DND-41 (cell line): ENCODE measurements at regions not wholly inside any gene's neighbourhood (a gene's known extent, or its start where the extent isn't known, plus 50 kb on each side); places are given as distances from the start of the nearest gene placed in this dataset.

Experiments
- ATAC-seq: fragments of 200-7000 bp; cut with Tn5 transposase; 3 replicates; pipeline ENCODE4 v1.9.1; 2021; ENCODE audit warnings: low read depth; ENCODE audit not compliant: insufficient read depth
- DNase-seq: peaks from one replicate; pipeline ENCODE4 v3.0.0-alpha.2; 2020
- H2AFZ ChIP-seq: 2 replicates; pipeline ENCODE4 v1.6.0; 2012; ENCODE audit warnings: low read depth, low read length
- H3K27ac ChIP-seq: 2 replicates; pipeline ENCODE4 v1.5.1; 2012; ENCODE audit warnings: low read length, inconsistent platforms
- H3K27me3 ChIP-seq: fragments of 200-600 bp; sonication (generic); 2 replicates; pipeline ENCODE4 v1.6.0; 2012; ENCODE audit warnings: low read length, mild to moderate bottlenecking, inconsistent platforms; ENCODE audit not compliant: insufficient read depth, poor library complexity
- H3K36me3 ChIP-seq: 2 replicates; pipeline ENCODE4 v1.5.1; 2012; ENCODE audit warnings: low read length, inconsistent platforms; ENCODE audit not compliant: insufficient read depth
- H3K4me1 ChIP-seq: 2 replicates; pipeline ENCODE4 v1.5.1; 2012; ENCODE audit warnings: mild to moderate bottlenecking, low read length; ENCODE audit not compliant: insufficient read depth
- H3K4me2 ChIP-seq: 2 replicates; pipeline ENCODE4 v1.6.0; 2012; ENCODE audit warnings: mild to moderate bottlenecking, moderate library complexity, low read length, inconsistent platforms; ENCODE audit not compliant: insufficient read depth
- H3K4me3 ChIP-seq, 2 experiments: fragments of 200-600 bp in 1 of 2; shearing (Covaris generic) in 1 of 2; 2 replicates each; pipeline ENCODE4 v1.5.1; 2012 to 2016; ENCODE audit warnings: inconsistent platforms in 2 of 2, low read length in 2 of 2, mild to moderate bottlenecking in 2 of 2, low read depth in 1 of 2, moderate library complexity in 1 of 2
- H3K79me2 ChIP-seq: 2 replicates; pipeline ENCODE4 v1.6.0; 2012; ENCODE audit warnings: low read length, inconsistent platforms; ENCODE audit not compliant: insufficient read depth
- H3K9ac ChIP-seq: 2 replicates; pipeline ENCODE4 v1.6.0; 2012; ENCODE audit warnings: low read depth, mild to moderate bottlenecking, inconsistent platforms, low read length, moderate library complexity
- H3K9me3 ChIP-seq: 2 replicates; pipeline ENCODE4 v1.5.1; 2012; ENCODE audit warnings: low read length, moderate library complexity, mild to moderate bottlenecking, inconsistent platforms; ENCODE audit not compliant: insufficient read depth, severe bottlenecking
- H4K20me1 ChIP-seq: 2 replicates; pipeline ENCODE4 v1.6.0; 2012; ENCODE audit warnings: low read length; ENCODE audit not compliant: insufficient read depth
- EZH2 ChIP-seq: IDR thresholded peaks from 3 replicates; pipeline ENCODE4 v1.6.1; 2012; ENCODE audit warnings: borderline replicate concordance, low read depth, mild to moderate bottlenecking, moderate library complexity, low read length, inconsistent platforms; ENCODE audit not compliant: severe bottlenecking
- TF ChIP-seq, protein P1 (sequence below): IDR thresholded peaks from 2 replicates; pipeline ENCODE4 v1.5.1; 2012; ENCODE audit warnings: borderline replicate concordance, low read length, moderate library complexity, mild to moderate bottlenecking; ENCODE audit not compliant: poor library complexity, severe bottlenecking; ENCODE audit errors: extremely low read depth

DNA sequence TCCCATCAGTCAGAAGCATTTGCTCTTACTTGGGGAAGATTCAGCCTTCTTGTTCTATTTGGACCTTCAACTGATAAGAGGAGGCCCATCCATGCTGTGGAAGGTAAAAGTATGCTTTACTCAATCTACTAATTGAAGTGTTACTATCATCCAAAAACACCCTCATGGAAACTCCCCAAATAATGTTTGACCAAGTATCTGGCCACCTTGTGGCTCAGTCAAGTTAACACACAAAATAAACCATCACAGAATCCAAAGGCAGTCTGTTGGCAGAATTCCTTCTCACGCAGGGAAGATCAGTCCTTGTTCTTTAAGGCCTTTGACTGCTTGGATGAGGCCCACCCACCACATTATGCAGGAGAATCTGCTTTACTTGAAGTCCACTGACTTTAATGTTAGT lies 531.2 kb upstream of the SMIM21 start:
- H3K4me3 ChIP-seq: no peak overlapping the region
- no peak overlapping the region for H3K27ac ChIP-seq
- H3K27me3 ChIP-seq: peaks cover 7% of the 10 kb centered on the region
- no peaks in the 10 kb centered on the region for H4K20me1 ChIP-seq
- H2AFZ ChIP-seq: no peak overlapping the region
- no peaks in the 10 kb centered on the region for H3K9me3 ChIP-seq
- no peak overlapping the region for H3K9ac ChIP-seq
- ATAC-seq: no peak
- H3K79me2 ChIP-seq: no peaks in the 10 kb centered on the region
- no peak for TF ChIP-seq EZH2
- TF ChIP-seq, protein P1, sequence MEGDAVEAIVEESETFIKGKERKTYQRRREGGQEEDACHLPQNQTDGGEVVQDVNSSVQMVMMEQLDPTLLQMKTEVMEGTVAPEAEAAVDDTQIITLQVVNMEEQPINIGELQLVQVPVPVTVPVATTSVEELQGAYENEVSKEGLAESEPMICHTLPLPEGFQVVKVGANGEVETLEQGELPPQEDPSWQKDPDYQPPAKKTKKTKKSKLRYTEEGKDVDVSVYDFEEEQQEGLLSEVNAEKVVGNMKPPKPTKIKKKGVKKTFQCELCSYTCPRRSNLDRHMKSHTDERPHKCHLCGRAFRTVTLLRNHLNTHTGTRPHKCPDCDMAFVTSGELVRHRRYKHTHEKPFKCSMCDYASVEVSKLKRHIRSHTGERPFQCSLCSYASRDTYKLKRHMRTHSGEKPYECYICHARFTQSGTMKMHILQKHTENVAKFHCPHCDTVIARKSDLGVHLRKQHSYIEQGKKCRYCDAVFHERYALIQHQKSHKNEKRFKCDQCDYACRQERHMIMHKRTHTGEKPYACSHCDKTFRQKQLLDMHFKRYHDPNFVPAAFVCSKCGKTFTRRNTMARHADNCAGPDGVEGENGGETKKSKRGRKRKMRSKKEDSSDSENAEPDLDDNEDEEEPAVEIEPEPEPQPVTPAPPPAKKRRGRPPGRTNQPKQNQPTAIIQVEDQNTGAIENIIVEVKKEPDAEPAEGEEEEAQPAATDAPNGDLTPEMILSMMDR: no peak
- H3K4me1 ChIP-seq: no peaks in the 10 kb centered on the region
- H3K4me2 ChIP-seq: no peak overlapping the region
- no peaks in the 10 kb centered on the region for H3K36me3 ChIP-seq
- no peak for DNase-seq

DNA sequence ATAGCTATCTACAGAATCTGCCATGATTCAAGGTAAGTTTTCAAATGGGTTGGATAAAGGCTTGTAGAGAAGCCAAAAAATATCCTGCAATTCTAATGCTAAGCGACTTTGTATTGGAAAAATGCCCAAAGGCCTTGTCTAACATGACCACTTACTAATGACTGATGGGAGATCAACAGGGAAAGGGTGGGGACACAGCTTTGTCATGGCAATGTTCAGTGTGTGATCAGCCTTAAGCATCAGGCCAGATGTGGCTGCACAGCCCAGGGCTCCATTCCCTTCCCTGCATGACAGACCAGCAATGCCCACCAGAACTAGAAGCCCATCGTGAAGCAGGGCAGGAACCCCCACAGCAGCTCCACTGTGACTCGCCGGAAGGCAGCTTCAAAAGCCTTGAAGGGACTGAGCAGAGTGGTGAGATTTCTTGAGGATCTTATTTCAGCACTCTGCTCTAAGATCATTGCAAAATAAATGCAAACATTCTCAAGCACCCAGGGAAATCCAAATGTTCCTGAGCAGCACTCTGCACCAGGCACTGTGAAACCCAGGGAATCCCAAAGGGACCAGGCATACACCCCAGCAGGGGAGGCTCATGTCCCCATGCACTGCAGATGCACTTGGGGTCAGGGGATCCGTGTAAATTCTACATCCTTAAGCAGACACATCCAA lies 517.9 kb upstream of the SMIM21 start:
- Histone ChIP-seq H3K4me2 (no peak overlapping the region), H3K4me1 (no peaks in the 10 kb centered on the region), H3K27me3 (no peaks in the 10 kb centered on the region), H3K9me3 (no peaks in the 10 kb centered on the region), H3K27ac (no peak overlapping the region), H3K36me3 (no peaks in the 10 kb centered on the region), H3K9ac (no peak overlapping the region), H2AFZ (no peak overlapping the region), H3K4me3 (no peak overlapping the region), H4K20me1 (no peaks in the 10 kb centered on the region), H3K79me2 (no peaks in the 10 kb centered on the region)
- ATAC-seq: no peak
- no peak for TF ChIP-seq EZH2
- TF ChIP-seq, protein P1: no peak
- DNase-seq: no peak

DNA sequence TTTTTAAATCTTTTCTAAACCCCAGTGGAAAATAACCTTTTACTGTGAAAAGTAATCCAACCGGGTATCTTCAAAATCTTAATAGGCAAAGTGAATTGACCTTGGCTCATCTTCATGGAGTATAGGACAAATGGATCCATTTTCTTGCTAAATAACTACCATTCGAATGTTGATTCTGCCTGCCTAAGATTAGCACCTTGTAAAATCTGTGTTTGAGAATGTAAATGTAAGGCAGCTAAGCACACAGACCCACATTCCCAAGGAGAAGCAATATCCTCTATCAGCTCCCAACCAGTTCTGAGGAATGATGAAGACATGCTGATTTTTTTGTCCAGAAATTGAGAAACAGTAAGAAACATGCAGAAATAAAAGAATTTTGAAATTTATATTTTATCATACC lies 509.8 kb upstream of the SMIM21 start:
- H4K20me1 ChIP-seq: no peaks in the 10 kb centered on the region
- TF ChIP-seq EZH2: no peak
- TF ChIP-seq, protein P1: no peak
- H3K4me1 ChIP-seq: no peaks in the 10 kb centered on the region
- H3K4me3 ChIP-seq: no peak overlapping the region
- ATAC-seq (no peak), DNase-seq (no peak)
- no peak overlapping the region for H3K27ac ChIP-seq
- H3K9ac ChIP-seq: no peak overlapping the region
- H3K79me2 ChIP-seq: no peaks in the 10 kb centered on the region
- H3K27me3 ChIP-seq: no peaks in the 10 kb centered on the region
- no peak overlapping the region for H3K4me2 ChIP-seq
- no peaks in the 10 kb centered on the region for H3K36me3 ChIP-seq
- no peaks in the 10 kb centered on the region for H3K9me3 ChIP-seq
- H2AFZ ChIP-seq: no peak overlapping the region

DNA sequence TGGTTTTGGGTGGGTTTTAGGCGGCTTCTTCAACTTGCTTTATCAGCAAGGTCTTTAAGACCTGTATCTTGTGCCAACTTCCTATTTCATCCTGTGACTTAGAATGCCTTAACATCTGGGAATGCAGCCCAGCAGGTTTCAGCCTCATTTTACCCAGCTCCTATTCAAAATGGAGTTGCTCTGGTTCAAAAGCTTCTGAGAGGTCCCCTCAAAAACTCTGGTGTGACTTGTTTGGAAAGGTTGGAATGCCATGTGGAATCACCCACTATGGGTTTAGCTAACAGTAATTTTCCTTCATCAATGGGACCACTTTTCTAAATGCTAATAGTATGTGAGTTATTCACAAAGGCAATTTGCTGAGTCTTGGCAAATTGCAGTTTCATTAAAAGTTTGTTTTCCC lies 509.4 kb upstream of the SMIM21 start:
- Histone ChIP-seq H3K4me2 (no peak overlapping the region), H3K9ac (no peak overlapping the region), H3K27ac (no peak overlapping the region), H3K79me2 (no peaks in the 10 kb centered on the region), H3K9me3 (no peaks in the 10 kb centered on the region), H2AFZ (no peak overlapping the region), H3K4me3 (no peak overlapping the region), H3K36me3 (no peaks in the 10 kb centered on the region), H3K27me3 (no peaks in the 10 kb centered on the region), H3K4me1 (no peaks in the 10 kb centered on the region), H4K20me1 (no peaks in the 10 kb centered on the region)
- no peak for TF ChIP-seq EZH2
- TF ChIP-seq, protein P1: no peak
- no peak for ATAC-seq
- DNase-seq: no peak
